ENCODE measurements at regions not wholly inside any gene's neighbourhood (a gene's known extent, or its start where the extent isn't known, plus 50 kb on each side); places are given as distances from the start of the nearest gene placed in this dataset.

- H3K4me1 ChIP-seq (ENCODE audit: control insufficient read depth in 1 of 2, insufficient read depth in 1 of 2, low read depth in 1 of 2, low read length in 1 of 2) = no peaks in the 10 kb centered on the region
- TF ChIP-seq CTCF (IDR thresholded peaks at IDR 0.05) = no peak
- H3K9me3 ChIP-seq = no peaks in the 10 kb centered on the region
- H3K4me3 ChIP-seq (ENCODE audit: low read depth in 1 of 2, low read length in 1 of 2) = no peak overlapping the region
- no peaks in the 10 kb centered on the region for H3K36me3 ChIP-seq
- H3K27me3 ChIP-seq = peaks cover 16% of the 10 kb centered on the region
- no peak overlapping the region for H3K27ac ChIP-seq
These were observed 138.3 kb downstream of the FOXL1 start for GRCh38 chr16:86716649-86717048.

GRCh38 chr16:86718118-86718517 lies 139.8 kb downstream of the FOXL1 start:
- Histone ChIP-seq H3K4me3 (ENCODE audit: low read depth in 1 of 2, low read length in 1 of 2) (no peak overlapping the region), H3K36me3 (no peaks in the 10 kb centered on the region), H3K4me1 (ENCODE audit: control insufficient read depth in 1 of 2, insufficient read depth in 1 of 2, low read depth in 1 of 2, low read length in 1 of 2) (no peaks in the 10 kb centered on the region), H3K27me3 (peaks cover 16% of the 10 kb centered on the region), H3K27ac (no peak overlapping the region), H3K9me3 (no peaks in the 10 kb centered on the region)
- TF ChIP-seq CTCF (IDR thresholded peaks at IDR 0.05) = no peak

GRCh38 chr16:86722970-86723369 lies 144.6 kb downstream of the FOXL1 start:
- H3K27ac ChIP-seq = no peak overlapping the region
- no peak overlapping the region for H3K4me3 ChIP-seq (ENCODE audit: low read depth in 1 of 2, low read length in 1 of 2)
- H3K36me3 ChIP-seq = no peaks in the 10 kb centered on the region
- TF ChIP-seq CTCF (IDR thresholded peaks at IDR 0.05) = no peak
- H3K4me1 ChIP-seq (ENCODE audit: control insufficient read depth in 1 of 2, insufficient read depth in 1 of 2, low read depth in 1 of 2, low read length in 1 of 2) = no peaks in the 10 kb centered on the region
- peaks cover 21% of the 10 kb centered on the region for H3K27me3 ChIP-seq
- H3K9me3 ChIP-seq = no peaks in the 10 kb centered on the region

- H3K36me3 ChIP-seq = no peaks in the 10 kb centered on the region
- peaks cover 17% of the 10 kb centered on the region for H3K27me3 ChIP-seq
- no peak overlapping the region for H3K4me3 ChIP-seq (ENCODE audit: low read depth in 1 of 2, low read length in 1 of 2)
- H3K4me1 ChIP-seq (ENCODE audit: control insufficient read depth in 1 of 2, insufficient read depth in 1 of 2, low read depth in 1 of 2, low read length in 1 of 2) = no peaks in the 10 kb centered on the region
- no peak overlapping the region for H3K27ac ChIP-seq
- TF ChIP-seq CTCF (IDR thresholded peaks at IDR 0.05) = no peak
- no peaks in the 10 kb centered on the region for H3K9me3 ChIP-seq
These were observed 145.3 kb downstream of the FOXL1 start for GRCh38 chr16:86723689-86724088.

GRCh38 chr16:86725401-86725800 lies 147.1 kb downstream of the FOXL1 start:
- Histone ChIP-seq H3K27ac (no peak overlapping the region), H3K27me3 (peaks cover 26% of the 10 kb centered on the region), H3K9me3 (no peaks in the 10 kb centered on the region), H3K4me3 (ENCODE audit: low read depth in 1 of 2, low read length in 1 of 2) (no peak overlapping the region), H3K36me3 (no peaks in the 10 kb centered on the region), H3K4me1 (ENCODE audit: control insufficient read depth in 1 of 2, insufficient read depth in 1 of 2, low read depth in 1 of 2, low read length in 1 of 2) (no peaks in the 10 kb centered on the region)
- no peak for TF ChIP-seq CTCF (IDR thresholded peaks at IDR 0.05)

- H3K4me1 ChIP-seq (ENCODE audit: control insufficient read depth in 1 of 2, insufficient read depth in 1 of 2, low read depth in 1 of 2, low read length in 1 of 2) = no peaks in the 10 kb centered on the region
- H3K27ac ChIP-seq = no peak overlapping the region
- H3K36me3 ChIP-seq = no peaks in the 10 kb centered on the region
- no peaks in the 10 kb centered on the region for H3K9me3 ChIP-seq
- H3K4me3 ChIP-seq (ENCODE audit: low read depth in 1 of 2, low read length in 1 of 2) = no peak overlapping the region
- H3K27me3 ChIP-seq = peaks cover 36% of the 10 kb centered on the region
- TF ChIP-seq CTCF (IDR thresholded peaks at IDR 0.05) = no peak
These were observed 148.0 kb downstream of the FOXL1 start for GRCh38 chr16:86726340-86726739.

All from neutrophil (primary cell).